Liver (tissue), 3 donors: ENCODE measurements at regions not wholly inside any gene's neighbourhood (a gene's known extent, or its start where the extent isn't known, plus 50 kb on each side); places are given as distances from the start of the nearest gene placed in this dataset.

ENCODE experiments used
- EGR1 ChIP-seq, 2 donors: IDR thresholded peaks; 2 replicates each; pipeline ENCODE4 v1.6.1; 2016 to 2018; ENCODE audit warnings: antibody characterized with exemption in 2 of 2, low read depth in 2 of 2
- FOXA1 ChIP-seq: IDR thresholded peaks from 2 replicates; pipeline ENCODE4 v1.6.1; 2016; ENCODE audit warnings: antibody characterized with exemption
- GABPA ChIP-seq, 2 donors: IDR thresholded peaks in 1 of 2; conservative IDR thresholded peaks in 1 of 2; 2 replicates each; pipeline ENCODE4 v1.6.1; 2016; ENCODE audit warnings: antibody characterized with exemption in 2 of 2, mild to moderate bottlenecking in 1 of 2, moderate library complexity in 1 of 2
- JUND ChIP-seq, 2 donors: IDR thresholded peaks; 2 replicates each; pipeline ENCODE4 v1.6.1; 2016; ENCODE audit warnings: antibody characterized with exemption in 2 of 2
- MAX ChIP-seq: IDR thresholded peaks from 2 replicates; pipeline ENCODE4 v1.6.1; 2016; ENCODE audit warnings: antibody characterized with exemption
- NR2F2 ChIP-seq: IDR thresholded peaks from 2 replicates; pipeline ENCODE4 v1.6.1; 2016; ENCODE audit warnings: antibody characterized with exemption
- RAD21 ChIP-seq, 2 donors: IDR thresholded peaks; 2 replicates each; pipeline ENCODE4 v1.6.1; 2016; ENCODE audit warnings: antibody characterized with exemption in 2 of 2, mild to moderate bottlenecking in 2 of 2
- SP1 ChIP-seq: IDR thresholded peaks from 2 replicates; pipeline ENCODE4 v1.6.1; 2018; ENCODE audit warnings: antibody characterized with exemption, mild to moderate bottlenecking
- TAF1 ChIP-seq: conservative IDR thresholded peaks from 2 replicates; pipeline ENCODE4 v1.6.1; 2016; ENCODE audit warnings: antibody characterized with exemption, mild to moderate bottlenecking
- YY1 ChIP-seq: IDR thresholded peaks from 2 replicates; pipeline ENCODE4 v1.6.1; 2016; ENCODE audit warnings: antibody characterized with exemption, mild to moderate bottlenecking
- ZBTB33 ChIP-seq: IDR thresholded peaks from 2 replicates; pipeline ENCODE4 v1.6.1; 2016; ENCODE audit warnings: antibody characterized with exemption
- TF ChIP-seq, protein P1 (sequence below): fragments of 150-350 bp; IDR thresholded peaks from 2 replicates; pipeline ENCODE4 v1.5.1; 2017; ENCODE audit warnings: improper control_type of control experiment, low read depth, low read length; ENCODE audit not compliant: missing input control
- TF ChIP-seq, protein P2 (sequence below): IDR thresholded peaks from 2 replicates; pipeline ENCODE4 v1.6.1; 2016; ENCODE audit warnings: antibody characterized with exemption, mild to moderate bottlenecking
- donor health status: healthy.
- donor health status: healthy.

- TF ChIP-seq FOXA1 (no peak), GABPA (IDR thresholded peaks at IDR 0.05 in 1 of 2, conservative IDR thresholded peaks at IDR 0.05 in 1 of 2) (no peak), NR2F2 (no peak), SP1 (no peak), ZBTB33 (no peak), MAX (no peak), TAF1 (no peak), EGR1 (IDR thresholded peaks at IDR 0.05; ENCODE audit: low read depth in 2 of 2) (no peak), RAD21 (IDR thresholded peaks at IDR 0.05) (no peak), YY1 (no peak), JUND (IDR thresholded peaks at IDR 0.05) (no peak)
- TF ChIP-seq, protein P1, sequence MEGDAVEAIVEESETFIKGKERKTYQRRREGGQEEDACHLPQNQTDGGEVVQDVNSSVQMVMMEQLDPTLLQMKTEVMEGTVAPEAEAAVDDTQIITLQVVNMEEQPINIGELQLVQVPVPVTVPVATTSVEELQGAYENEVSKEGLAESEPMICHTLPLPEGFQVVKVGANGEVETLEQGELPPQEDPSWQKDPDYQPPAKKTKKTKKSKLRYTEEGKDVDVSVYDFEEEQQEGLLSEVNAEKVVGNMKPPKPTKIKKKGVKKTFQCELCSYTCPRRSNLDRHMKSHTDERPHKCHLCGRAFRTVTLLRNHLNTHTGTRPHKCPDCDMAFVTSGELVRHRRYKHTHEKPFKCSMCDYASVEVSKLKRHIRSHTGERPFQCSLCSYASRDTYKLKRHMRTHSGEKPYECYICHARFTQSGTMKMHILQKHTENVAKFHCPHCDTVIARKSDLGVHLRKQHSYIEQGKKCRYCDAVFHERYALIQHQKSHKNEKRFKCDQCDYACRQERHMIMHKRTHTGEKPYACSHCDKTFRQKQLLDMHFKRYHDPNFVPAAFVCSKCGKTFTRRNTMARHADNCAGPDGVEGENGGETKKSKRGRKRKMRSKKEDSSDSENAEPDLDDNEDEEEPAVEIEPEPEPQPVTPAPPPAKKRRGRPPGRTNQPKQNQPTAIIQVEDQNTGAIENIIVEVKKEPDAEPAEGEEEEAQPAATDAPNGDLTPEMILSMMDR: no peak
- TF ChIP-seq, protein P2, sequence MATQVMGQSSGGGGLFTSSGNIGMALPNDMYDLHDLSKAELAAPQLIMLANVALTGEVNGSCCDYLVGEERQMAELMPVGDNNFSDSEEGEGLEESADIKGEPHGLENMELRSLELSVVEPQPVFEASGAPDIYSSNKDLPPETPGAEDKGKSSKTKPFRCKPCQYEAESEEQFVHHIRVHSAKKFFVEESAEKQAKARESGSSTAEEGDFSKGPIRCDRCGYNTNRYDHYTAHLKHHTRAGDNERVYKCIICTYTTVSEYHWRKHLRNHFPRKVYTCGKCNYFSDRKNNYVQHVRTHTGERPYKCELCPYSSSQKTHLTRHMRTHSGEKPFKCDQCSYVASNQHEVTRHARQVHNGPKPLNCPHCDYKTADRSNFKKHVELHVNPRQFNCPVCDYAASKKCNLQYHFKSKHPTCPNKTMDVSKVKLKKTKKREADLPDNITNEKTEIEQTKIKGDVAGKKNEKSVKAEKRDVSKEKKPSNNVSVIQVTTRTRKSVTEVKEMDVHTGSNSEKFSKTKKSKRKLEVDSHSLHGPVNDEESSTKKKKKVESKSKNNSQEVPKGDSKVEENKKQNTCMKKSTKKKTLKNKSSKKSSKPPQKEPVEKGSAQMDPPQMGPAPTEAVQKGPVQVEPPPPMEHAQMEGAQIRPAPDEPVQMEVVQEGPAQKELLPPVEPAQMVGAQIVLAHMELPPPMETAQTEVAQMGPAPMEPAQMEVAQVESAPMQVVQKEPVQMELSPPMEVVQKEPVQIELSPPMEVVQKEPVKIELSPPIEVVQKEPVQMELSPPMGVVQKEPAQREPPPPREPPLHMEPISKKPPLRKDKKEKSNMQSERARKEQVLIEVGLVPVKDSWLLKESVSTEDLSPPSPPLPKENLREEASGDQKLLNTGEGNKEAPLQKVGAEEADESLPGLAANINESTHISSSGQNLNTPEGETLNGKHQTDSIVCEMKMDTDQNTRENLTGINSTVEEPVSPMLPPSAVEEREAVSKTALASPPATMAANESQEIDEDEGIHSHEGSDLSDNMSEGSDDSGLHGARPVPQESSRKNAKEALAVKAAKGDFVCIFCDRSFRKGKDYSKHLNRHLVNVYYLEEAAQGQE: no peak
These were observed 310.2 kb upstream of the LRATD1 start for GRCh38 chr2:14322306-14322705.
